22Rv1 (cell line): ENCODE measurements at regions not wholly inside any gene's neighbourhood (a gene's known extent, or its start where the extent isn't known, plus 50 kb on each side); places are given as distances from the start of the nearest gene placed in this dataset.

Experiments
- CTCF ChIP-seq: fragments of 450-650 bp; IDR thresholded peaks from 2 replicates; pipeline ENCODE4 v1.5.1; 2017; ENCODE audit warnings: mild to moderate bottlenecking
- ZFX ChIP-seq: fragments of 450-650 bp; IDR thresholded peaks from 2 replicates; pipeline ENCODE4 v1.6.1; 2017; ENCODE audit warnings: antibody characterized with exemption, borderline replicate concordance

DNA sequence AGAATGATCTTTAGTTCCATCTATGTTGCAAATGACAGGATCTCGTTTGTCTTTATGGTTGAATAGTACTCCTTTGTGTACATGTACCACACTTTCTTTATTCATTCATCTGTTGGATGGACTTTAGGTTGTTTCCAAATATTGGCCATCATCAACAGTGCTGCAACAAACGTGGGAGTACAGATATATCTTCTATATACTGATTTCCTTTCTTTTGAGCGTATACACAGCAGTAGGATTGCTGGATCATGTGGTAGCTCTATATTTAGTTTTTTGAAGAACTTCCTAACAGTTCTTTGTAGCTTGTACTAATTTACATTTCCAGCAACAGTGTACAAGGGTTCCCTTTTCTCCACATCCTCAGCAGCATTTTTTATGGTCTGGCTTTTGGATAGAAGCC lies 407.5 kb upstream of the ANO5 start:
- TF ChIP-seq CTCF, result no peak
- no peak for TF ChIP-seq ZFX
